HCT116 (cell line): ENCODE measurements at regions not wholly inside any gene's neighbourhood (a gene's known extent, or its start where the extent isn't known, plus 50 kb on each side); places are given as distances from the start of the nearest gene placed in this dataset.

Experiments
- ATAC-seq: fragments of 200-7000 bp; cut with Tn5 transposase; 2 replicates; pipeline ENCODE4 v1.9.1; 2020; ENCODE audit warnings: mild to moderate bottlenecking, moderate library complexity
- BruUV-seq: library from RNA; stranded (reverse); fragments of 400-500 nt; replicated peaks from 2 replicates; lab custom pipeline; 2021; lab: Mats Ljungman, UMichigan
- CTCF ChIA-PET: fragments of 300-600 bp; sonication (Branson Sonifier 250); formaldehyde crosslinking; loops from one replicate; lab custom pipeline; 2021; ENCODE audit warnings: antibody characterized with exemption; lab: Charles Lee
- POLR2A ChIA-PET: fragments of 300-600, 350-600 bp; sonication (Branson Sonifier 250); formaldehyde crosslinking; loops from one replicate; lab custom pipeline; 2021; ENCODE audit warnings: antibody characterized with exemption; lab: Charles Lee
- RAD21 ChIA-PET, 2 experiments: fragments of 300-600 bp; sonication (Branson Sonifier 250); formaldehyde crosslinking; loops; one replicate each; lab custom pipeline; 2023; ENCODE audit warnings: low total read pairs in 2 of 2; ENCODE audit not compliant: uncharacterized antibody in 2 of 2, unreplicated experiment in 2 of 2, low non-redundant PET in 1 of 2; lab: Charles Lee
- DNase-seq: peaks from one replicate; pipeline ENCODE4 v3.0.0-alpha.2; 2010; ENCODE audit warnings: low read depth, low spot score
- H2AFZ ChIP-seq: fragments of 200-600 bp; shearing (Covaris generic), sonication (generic); 2 replicates; pipeline ENCODE4 v1.6.1; 2017; ENCODE audit warnings: low read depth, mixed run types, mixed read lengths, antibody characterized with exemption, low read length; ENCODE audit not compliant: poor library complexity, severe bottlenecking
- H3K27ac ChIP-seq: 2 replicates; pipeline ENCODE4 v1.5.1; 2012; ENCODE audit warnings: low read depth, low read length
- H3K27me3 ChIP-seq: fragments of 200-600 bp; sonication (generic); 2 replicates; pipeline ENCODE4 v1.6.1; 2016; ENCODE audit warnings: mixed run types, low read length, mixed read lengths; ENCODE audit not compliant: insufficient read depth
- H3K36me3 ChIP-seq, 2 experiments: fragments of 200-500 bp in 1 of 2; fragments of 200-600 bp in 1 of 2; sonication (Bioruptor generic) in 1 of 2; sonication (generic) in 1 of 2; 2 replicates each; pipeline versions ENCODE4 v1.5.1 to v1.6.1; 2014 to 2016; ENCODE audit warnings: low read length in 2 of 2, inconsistent platforms in 1 of 2, mixed read lengths in 1 of 2, mixed run types in 1 of 2; ENCODE audit not compliant: insufficient read depth in 2 of 2, control insufficient read depth in 1 of 2
- H3K4me1 ChIP-seq, 2 experiments: fragments of 200-600 bp in 1 of 2; sonication (generic) in 1 of 2; 2 replicates each; pipeline versions ENCODE4 v1.5.1 to v1.6.1; 2012 to 2017; ENCODE audit warnings: low read length in 2 of 2, inconsistent platforms in 1 of 2, mild to moderate bottlenecking in 1 of 2, mixed read lengths in 1 of 2, mixed run types in 1 of 2, moderate library complexity in 1 of 2; ENCODE audit not compliant: insufficient read depth in 2 of 2, control insufficient read depth in 1 of 2
- H3K4me2 ChIP-seq: fragments of 200-600 bp; sonication (generic); 2 replicates; pipeline ENCODE4 v1.6.1; 2017; ENCODE audit warnings: mixed run types, low read length, mixed read lengths
- H3K4me3 ChIP-seq, 2 experiments: fragments of 200-600 bp in 1 of 2; sonication (generic) in 1 of 2; replicated peaks in 1 of 2; 2 replicates each; pipeline ENCODE4 v1.5.1; 2011 to 2016; ENCODE audit warnings: low read length in 2 of 2, control low read depth in 1 of 2, low read depth in 1 of 2, mild to moderate bottlenecking in 1 of 2, mixed read lengths in 1 of 2, mixed run types in 1 of 2
- H3K79me2 ChIP-seq: fragments of 200-600 bp; sonication (generic); 2 replicates; pipeline ENCODE4 v1.6.1; 2017; ENCODE audit warnings: mild to moderate bottlenecking, mixed run types, low read length, moderate library complexity, mixed read lengths; ENCODE audit not compliant: insufficient read depth
- H3K9ac ChIP-seq: fragments of 200-600 bp; sonication (generic); 2 replicates; pipeline ENCODE4 v1.6.1; 2016; ENCODE audit warnings: low read length, mixed read lengths
- H3K9me2 ChIP-seq: fragments of 200-600 bp; sonication (generic), shearing (Covaris generic); 2 replicates; pipeline ENCODE4 v1.6.1; 2017; ENCODE audit warnings: mixed run types, mild to moderate bottlenecking, moderate library complexity; ENCODE audit not compliant: insufficient read depth
- H3K9me3 ChIP-seq, 2 experiments: fragments of 200-500 bp in 1 of 2; fragments of 200-600 bp in 1 of 2; sonication (Bioruptor generic) in 1 of 2; sonication (generic) in 1 of 2; 2 replicates each; pipeline ENCODE4 v1.6.1; 2014 to 2017; ENCODE audit warnings: low read length in 2 of 2, mixed read lengths in 2 of 2, inconsistent platforms in 1 of 2, low read depth in 1 of 2, mild to moderate bottlenecking in 1 of 2, mixed run types in 1 of 2, moderate library complexity in 1 of 2; ENCODE audit not compliant: control insufficient read depth in 1 of 2, insufficient read depth in 1 of 2
- H4K20me1 ChIP-seq: fragments of 200-600 bp; sonication (generic), shearing (Covaris generic); 2 replicates; pipeline ENCODE4 v1.6.1; 2017; ENCODE audit warnings: mixed run types, mild to moderate bottlenecking, moderate library complexity; ENCODE audit not compliant: insufficient read depth
- CEBPB ChIP-seq: IDR thresholded peaks from 2 replicates; pipeline ENCODE4 v1.6.1; 2012; ENCODE audit warnings: low read depth
- EGR1 ChIP-seq: IDR thresholded peaks from 2 replicates; pipeline ENCODE4 v1.6.1; 2012; ENCODE audit warnings: low read depth
- ELF1 ChIP-seq: IDR thresholded peaks from 2 replicates; pipeline ENCODE4 v1.6.1; 2012; ENCODE audit warnings: low read depth, borderline replicate concordance
- EZH2 ChIP-seq: fragments of 200-600 bp; sonication (generic); IDR thresholded peaks from 2 replicates; pipeline ENCODE4 v1.6.1; 2017; ENCODE audit warnings: antibody characterized with exemption, mixed run types
- EZH2phosphoT487 ChIP-seq: fragments of 200-600 bp; IDR thresholded peaks from 2 replicates; pipeline ENCODE4 v1.6.1; 2018; ENCODE audit warnings: antibody characterized with exemption, borderline replicate concordance
- FOSL1 ChIP-seq: IDR thresholded peaks from 2 replicates; pipeline ENCODE4 v1.6.1; 2012; ENCODE audit warnings: low read depth
- JUND ChIP-seq: IDR thresholded peaks from 2 replicates; pipeline ENCODE4 v1.6.1; 2012
- POLR2A ChIP-seq: IDR thresholded peaks from 2 replicates; pipeline ENCODE4 v1.7.0; 2011; ENCODE audit warnings: borderline replicate concordance; ENCODE audit not compliant: insufficient read depth, insufficient read length; ENCODE audit errors: extremely low read depth
- RAD21 ChIP-seq: IDR thresholded peaks from 2 replicates; pipeline ENCODE4 v1.6.1; 2012; ENCODE audit warnings: low read depth, mild to moderate bottlenecking
- SIN3A ChIP-seq: IDR thresholded peaks from 2 replicates; pipeline ENCODE4 v1.6.1; 2012; ENCODE audit warnings: low read depth
- TCF7L2 ChIP-seq: IDR thresholded peaks from 2 replicates; pipeline ENCODE4 v1.7.0; 2011; ENCODE audit warnings: borderline replicate concordance, inconsistent platforms; ENCODE audit not compliant: insufficient read depth, insufficient read length; ENCODE audit errors: extremely low read depth
- YY1 ChIP-seq: IDR thresholded peaks from 2 replicates; pipeline ENCODE4 v1.6.1; 2011; ENCODE audit warnings: low read length, low read depth, moderate library complexity, mild to moderate bottlenecking; ENCODE audit not compliant: insufficient replicate concordance; ENCODE audit errors: extremely low read depth
- ZFX ChIP-seq: fragments of 450-650 bp; IDR thresholded peaks from 2 replicates; pipeline ENCODE4 v1.6.1; 2017
- intact Hi-C: fragments of 100-400 bp; cut with micrococcal nuclease; formaldehyde crosslinking; loops from 2 replicates; pipeline ENCODE4 v1.10.0; 2022
- TF ChIP-seq, protein P1 (sequence below): IDR thresholded peaks from 2 replicates; pipeline ENCODE4 v1.6.1; 2012
- TF ChIP-seq, protein P2 (sequence below): IDR thresholded peaks from 2 replicates; pipeline ENCODE4 v1.6.1; 2012
- TF ChIP-seq, protein P3 (sequence below), 3 experiments: fragments of 200-600 bp in 1 of 3; sonication (generic) in 1 of 3; IDR thresholded peaks in 2 of 3; conservative IDR thresholded peaks in 1 of 3; 2 replicates each; pipeline ENCODE4 v1.5.1; 2012 to 2017; ENCODE audit warnings: low read depth in 2 of 3, low read length in 2 of 3, antibody characterized with exemption in 1 of 3, borderline replicate concordance in 1 of 3, control low read depth in 1 of 3, mild to moderate bottlenecking in 1 of 3, mixed read lengths in 1 of 3, mixed run types in 1 of 3, moderate library complexity in 1 of 3; ENCODE audit not compliant: insufficient read depth in 1 of 3
- TF ChIP-seq, protein P4 (sequence below): IDR thresholded peaks from 2 replicates; pipeline ENCODE4 v1.6.1; 2011; ENCODE audit warnings: mild to moderate bottlenecking, low read length, moderate library complexity; ENCODE audit not compliant: insufficient replicate concordance; ENCODE audit errors: extremely low read depth

DNA sequence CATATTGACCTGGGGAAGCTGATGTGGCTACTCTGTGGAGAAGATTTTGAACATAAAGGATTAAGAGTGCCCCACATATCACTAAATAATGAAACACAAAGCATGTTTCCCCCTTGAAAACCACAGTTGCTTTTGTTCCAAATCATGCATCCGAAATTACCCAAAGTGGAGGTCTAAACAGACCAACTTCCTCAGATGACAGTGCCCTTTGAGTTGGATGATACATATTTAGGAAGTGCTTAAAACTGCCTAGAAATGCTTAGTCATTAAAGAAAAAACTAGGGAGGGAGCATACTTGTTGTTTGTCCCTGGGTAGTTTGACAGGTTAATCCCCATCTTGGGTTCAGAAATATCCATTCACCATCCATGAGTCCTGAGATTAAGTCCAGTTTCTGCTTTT is 1070.3 kb downstream of the SUCLG1 start:
- no peaks in the 10 kb centered on the region for H3K9me3 ChIP-seq
- no peak overlapping the region for H3K4me3 ChIP-seq
- no peaks in the 10 kb centered on the region for H3K4me1 ChIP-seq
- H3K27ac ChIP-seq: no peak overlapping the region
- no peaks in the 10 kb centered on the region for H3K36me3 ChIP-seq
- no peaks in the 10 kb centered on the region; the same call in 1 of the 2 replicates for H3K9me2 ChIP-seq
- H3K4me2 ChIP-seq: no peak overlapping the region
- TF ChIP-seq JUND (no peak), RAD21 (no peak), EZH2 (no peak), POLR2A (no peak), FOSL1 (no peak), EZH2phosphoT487 (no peak), CEBPB (no peak), EGR1 (no peak), SIN3A (no peak), ZFX (no peak), ELF1 (no peak), YY1 (no peak), TCF7L2 (no peak)
- TF ChIP-seq, protein P1, sequence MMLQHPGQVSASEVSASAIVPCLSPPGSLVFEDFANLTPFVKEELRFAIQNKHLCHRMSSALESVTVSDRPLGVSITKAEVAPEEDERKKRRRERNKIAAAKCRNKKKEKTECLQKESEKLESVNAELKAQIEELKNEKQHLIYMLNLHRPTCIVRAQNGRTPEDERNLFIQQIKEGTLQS: no peak
- TF ChIP-seq, protein P2, sequence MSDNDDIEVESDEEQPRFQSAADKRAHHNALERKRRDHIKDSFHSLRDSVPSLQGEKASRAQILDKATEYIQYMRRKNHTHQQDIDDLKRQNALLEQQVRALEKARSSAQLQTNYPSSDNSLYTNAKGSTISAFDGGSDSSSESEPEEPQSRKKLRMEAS: no peak
- TF ChIP-seq, protein P3, sequence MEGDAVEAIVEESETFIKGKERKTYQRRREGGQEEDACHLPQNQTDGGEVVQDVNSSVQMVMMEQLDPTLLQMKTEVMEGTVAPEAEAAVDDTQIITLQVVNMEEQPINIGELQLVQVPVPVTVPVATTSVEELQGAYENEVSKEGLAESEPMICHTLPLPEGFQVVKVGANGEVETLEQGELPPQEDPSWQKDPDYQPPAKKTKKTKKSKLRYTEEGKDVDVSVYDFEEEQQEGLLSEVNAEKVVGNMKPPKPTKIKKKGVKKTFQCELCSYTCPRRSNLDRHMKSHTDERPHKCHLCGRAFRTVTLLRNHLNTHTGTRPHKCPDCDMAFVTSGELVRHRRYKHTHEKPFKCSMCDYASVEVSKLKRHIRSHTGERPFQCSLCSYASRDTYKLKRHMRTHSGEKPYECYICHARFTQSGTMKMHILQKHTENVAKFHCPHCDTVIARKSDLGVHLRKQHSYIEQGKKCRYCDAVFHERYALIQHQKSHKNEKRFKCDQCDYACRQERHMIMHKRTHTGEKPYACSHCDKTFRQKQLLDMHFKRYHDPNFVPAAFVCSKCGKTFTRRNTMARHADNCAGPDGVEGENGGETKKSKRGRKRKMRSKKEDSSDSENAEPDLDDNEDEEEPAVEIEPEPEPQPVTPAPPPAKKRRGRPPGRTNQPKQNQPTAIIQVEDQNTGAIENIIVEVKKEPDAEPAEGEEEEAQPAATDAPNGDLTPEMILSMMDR (IDR thresholded peaks at IDR 0.05 in 2 of 3, conservative IDR thresholded peaks at IDR 0.05 in 1 of 3; ENCODE audit: borderline replicate concordance in 1 of 3, insufficient read depth in 1 of 3, low read depth in 2 of 3, low read length in 2 of 3): no peak
- TF ChIP-seq, protein P4, sequence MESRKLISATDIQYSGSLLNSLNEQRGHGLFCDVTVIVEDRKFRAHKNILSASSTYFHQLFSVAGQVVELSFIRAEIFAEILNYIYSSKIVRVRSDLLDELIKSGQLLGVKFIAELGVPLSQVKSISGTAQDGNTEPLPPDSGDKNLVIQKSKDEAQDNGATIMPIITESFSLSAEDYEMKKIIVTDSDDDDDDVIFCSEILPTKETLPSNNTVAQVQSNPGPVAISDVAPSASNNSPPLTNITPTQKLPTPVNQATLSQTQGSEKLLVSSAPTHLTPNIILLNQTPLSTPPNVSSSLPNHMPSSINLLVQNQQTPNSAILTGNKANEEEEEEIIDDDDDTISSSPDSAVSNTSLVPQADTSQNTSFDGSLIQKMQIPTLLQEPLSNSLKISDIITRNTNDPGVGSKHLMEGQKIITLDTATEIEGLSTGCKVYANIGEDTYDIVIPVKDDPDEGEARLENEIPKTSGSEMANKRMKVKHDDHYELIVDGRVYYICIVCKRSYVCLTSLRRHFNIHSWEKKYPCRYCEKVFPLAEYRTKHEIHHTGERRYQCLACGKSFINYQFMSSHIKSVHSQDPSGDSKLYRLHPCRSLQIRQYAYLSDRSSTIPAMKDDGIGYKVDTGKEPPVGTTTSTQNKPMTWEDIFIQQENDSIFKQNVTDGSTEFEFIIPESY: no peak
- no peaks in the 10 kb centered on the region for H3K27me3 ChIP-seq
- ChIA-PET CTCF (no interaction called here), RAD21 (no interaction called here), POLR2A (no interaction called here)
- ATAC-seq: no peak
- H2AFZ ChIP-seq: no peak overlapping the region
- no TSS peak for BruUV-seq
- intact Hi-C loops: no loop called here
- DNase-seq: no peak
- no peaks in the 10 kb centered on the region for H4K20me1 ChIP-seq
- no peak overlapping the region for H3K9ac ChIP-seq
- no peaks in the 10 kb centered on the region for H3K79me2 ChIP-seq
